IMR-90 (cell line): ENCODE measurements at regions not wholly inside any gene's neighbourhood (a gene's known extent, or its start where the extent isn't known, plus 50 kb on each side); places are given as distances from the start of the nearest gene placed in this dataset.

Experiments used
- ATAC-seq: fragments of 200-7000 bp; cut with Tn5 transposase; 2 replicates; pipeline ENCODE4 v1.9.1; 2020; ENCODE audit warnings: low read depth, mild to moderate bottlenecking, moderate library complexity
- BruUV-seq: library from RNA; stranded (reverse); fragments of 400-500 nt; replicated peaks from 2 replicates; lab custom pipeline; 2021; lab: Mats Ljungman, UMichigan
- CTCF ChIA-PET: fragments of 300-600 bp; formaldehyde crosslinking; extraction: SDS; loops from one replicate; lab custom pipeline; 2021; ENCODE audit warnings: antibody characterized with exemption; lab: Yijun Ruan, JAX
- POLR2A ChIA-PET: fragments of 300-600 bp; sonication (Branson Sonifier 250); formaldehyde crosslinking; loops from one replicate; lab custom pipeline; 2022; ENCODE audit warnings: antibody characterized with exemption; ENCODE audit not compliant: unreplicated experiment; lab: Charles Lee
- DNase-seq: peaks from one replicate; pipeline ENCODE4 v3.0.0; 2013
- H2AFZ ChIP-seq: replicated peaks from 2 replicates; pipeline ENCODE3; 2013; ENCODE audit warnings: low read length, mild to moderate bottlenecking; ENCODE audit not compliant: poor library complexity
- H2AK5ac ChIP-seq: 2 replicates; pipeline ENCODE4 v1.6.1; 2013; ENCODE audit warnings: low read depth, low read length, inconsistent platforms
- H2AK9ac ChIP-seq: replicated peaks from 2 replicates; pipeline ENCODE3; 2013; ENCODE audit warnings: mild to moderate bottlenecking, low read depth, low read length, moderate library complexity; ENCODE audit not compliant: poor library complexity
- H2BK120ac ChIP-seq: 2 replicates; pipeline ENCODE4 v1.6.1; 2013; ENCODE audit warnings: low read depth, low read length, inconsistent platforms
- H2BK15ac ChIP-seq: 3 replicates; pipeline ENCODE4 v1.6.1; 2013; ENCODE audit warnings: low read depth, low read length, inconsistent platforms
- H2BK20ac ChIP-seq: 2 replicates; pipeline ENCODE4 v1.6.1; 2013; ENCODE audit warnings: low read depth, mild to moderate bottlenecking, inconsistent platforms, low read length, moderate library complexity
- H2BK5ac ChIP-seq: 2 replicates; pipeline ENCODE4 v1.6.1; 2013; ENCODE audit warnings: mild to moderate bottlenecking, low read depth, low read length, inconsistent platforms; ENCODE audit not compliant: poor library complexity, severe bottlenecking
- H3K14ac ChIP-seq: replicated peaks from 2 replicates; pipeline ENCODE4 v1.6.1; 2013; ENCODE audit warnings: low read depth, low read length, inconsistent platforms
- H3K18ac ChIP-seq: 2 replicates; pipeline ENCODE4 v1.6.1; 2013; ENCODE audit warnings: low read depth, low read length, control low read depth
- H3K23ac ChIP-seq: 2 replicates; pipeline ENCODE4 v1.6.1; 2013; ENCODE audit warnings: low read depth, low read length, inconsistent platforms
- H3K27ac ChIP-seq: 2 replicates; pipeline ENCODE4 v1.5.1; 2013; ENCODE audit warnings: mild to moderate bottlenecking, control low read depth, low read length; ENCODE audit not compliant: insufficient read depth
- H3K27me3 ChIP-seq: 2 replicates; pipeline ENCODE4 v1.6.1; 2013; ENCODE audit warnings: low read length; ENCODE audit not compliant: control insufficient read depth, insufficient read depth
- H3K36me3 ChIP-seq: 2 replicates; pipeline ENCODE4 v1.6.1; 2013; ENCODE audit warnings: low read length, mixed read lengths; ENCODE audit not compliant: control insufficient read depth, insufficient read depth
- H3K4ac ChIP-seq: 2 replicates; pipeline ENCODE4 v1.6.1; 2013; ENCODE audit warnings: low read depth, low read length, inconsistent platforms
- H3K4me1 ChIP-seq: 2 replicates; pipeline ENCODE4 v1.6.1; 2013; ENCODE audit warnings: low read length, mixed read lengths; ENCODE audit not compliant: control insufficient read depth, insufficient read depth
- H3K4me2 ChIP-seq: 2 replicates; pipeline ENCODE4 v1.6.1; 2013; ENCODE audit warnings: low read depth, mild to moderate bottlenecking, control low read depth, low read length, moderate library complexity
- H3K4me3 ChIP-seq: 2 replicates; pipeline ENCODE4 v1.5.1; 2013; ENCODE audit warnings: low read depth, mild to moderate bottlenecking, control low read depth, low read length, moderate library complexity; ENCODE audit not compliant: insufficient read depth
- H3K56ac ChIP-seq: 2 replicates; pipeline ENCODE4 v1.6.1; 2013; ENCODE audit warnings: low read length, inconsistent platforms; ENCODE audit not compliant: insufficient read depth; ENCODE audit errors: extremely low read depth
- H3K79me1 ChIP-seq, 2 experiments: 2 replicates each; pipeline ENCODE4 v1.6.1; 2013; ENCODE audit warnings: low read length in 2 of 2, inconsistent platforms in 1 of 2, low read depth in 1 of 2
- H3K9ac ChIP-seq: 2 replicates; pipeline ENCODE4 v1.6.1; 2013; ENCODE audit warnings: low read depth, low read length, control low read depth
- H3K9me1 ChIP-seq: 2 replicates; pipeline ENCODE4 v1.6.1; 2013; ENCODE audit warnings: low read length, inconsistent platforms; ENCODE audit not compliant: insufficient read depth
- H3K9me3 ChIP-seq: 2 replicates; pipeline ENCODE4 v1.6.1; 2013; ENCODE audit warnings: low read length; ENCODE audit not compliant: control insufficient read depth, insufficient read depth
- H4K20me1 ChIP-seq: 2 replicates; pipeline ENCODE4 v1.6.1; 2013; ENCODE audit warnings: low read length, inconsistent platforms; ENCODE audit not compliant: insufficient read depth
- H4K5ac ChIP-seq: 2 replicates; pipeline ENCODE4 v1.6.1; 2013; ENCODE audit warnings: mild to moderate bottlenecking, low read depth, low read length, control low read depth
- H4K8ac ChIP-seq, 2 experiments: 2 replicates each; pipeline ENCODE4 v1.6.1; 2013; ENCODE audit warnings: low read depth in 2 of 2, low read length in 2 of 2, control low read depth in 1 of 2, inconsistent platforms in 1 of 2
- H4K91ac ChIP-seq: 2 replicates; pipeline ENCODE4 v1.6.1; 2013; ENCODE audit warnings: low read depth, low read length, inconsistent platforms; ENCODE audit not compliant: insufficient read depth
- BHLHE40 ChIP-seq: fragments of 150-350 bp; IDR thresholded peaks from 2 replicates; pipeline ENCODE4 v1.6.1; 2016; ENCODE audit warnings: mild to moderate bottlenecking, low read depth, low read length
- CEBPB ChIP-seq: IDR thresholded peaks from 2 replicates; pipeline ENCODE4 v1.6.1; 2012; ENCODE audit warnings: low read depth, low read length, improper control_type of control experiment
- CHD1 ChIP-seq: IDR thresholded peaks from 2 replicates; pipeline ENCODE4 v1.6.1; 2012; ENCODE audit warnings: low read depth, low read length, improper control_type of control experiment
- CTCF ChIP-seq: conservative IDR thresholded peaks from 2 replicates; pipeline ENCODE4 v1.5.1; 2012; ENCODE audit warnings: mild to moderate bottlenecking, low read depth, low read length, improper control_type of control experiment
- ELK1 ChIP-seq: fragments of 150-350 bp; IDR thresholded peaks from 2 replicates; pipeline ENCODE4 v1.6.1; 2016; ENCODE audit warnings: low read depth, mild to moderate bottlenecking, low read length, moderate library complexity, borderline replicate concordance
- FOS ChIP-seq: fragments of 150-350 bp; IDR thresholded peaks from 2 replicates; pipeline ENCODE4 v1.6.1; 2016; ENCODE audit warnings: low read depth, low read length
- MAFK ChIP-seq: IDR thresholded peaks from 2 replicates; pipeline ENCODE4 v1.6.1; 2012; ENCODE audit warnings: low read depth, low read length, improper control_type of control experiment
- MAZ ChIP-seq: IDR thresholded peaks from 2 replicates; pipeline ENCODE4 v1.6.1; 2012; ENCODE audit warnings: low read depth, mild to moderate bottlenecking, low read length, improper control_type of control experiment, moderate library complexity, borderline replicate concordance
- MXI1 ChIP-seq: IDR thresholded peaks from 2 replicates; pipeline ENCODE4 v1.6.1; 2012; ENCODE audit warnings: low read depth, mild to moderate bottlenecking, low read length, moderate library complexity, borderline replicate concordance
- NFE2L2 ChIP-seq: fragments of 150-350 bp; IDR thresholded peaks from 2 replicates; pipeline ENCODE4 v1.6.1; 2016; ENCODE audit warnings: low read depth, mild to moderate bottlenecking, low read length
- POLR2A ChIP-seq: IDR thresholded peaks from 2 replicates; pipeline ENCODE4 v1.6.1; 2012; ENCODE audit warnings: mild to moderate bottlenecking, low read depth, low read length
- RAD21 ChIP-seq: IDR thresholded peaks from 2 replicates; pipeline ENCODE4 v1.6.1; 2012; ENCODE audit warnings: low read length, improper control_type of control experiment
- RCOR1 ChIP-seq: IDR thresholded peaks from 2 replicates; pipeline ENCODE4 v1.6.1; 2012; ENCODE audit warnings: mild to moderate bottlenecking, low read length, improper control_type of control experiment; ENCODE audit not compliant: insufficient replicate concordance
- RFX5 ChIP-seq: IDR thresholded peaks from 2 replicates; pipeline ENCODE4 v1.8.0; 2012; ENCODE audit warnings: low read depth, mild to moderate bottlenecking, low read length, moderate library complexity
- SMC3 ChIP-seq: fragments of 150-350 bp; IDR thresholded peaks from 2 replicates; pipeline ENCODE4 v1.6.1; 2016; ENCODE audit warnings: low read depth, mild to moderate bottlenecking, antibody characterized with exemption, low read length, moderate library complexity
- USF2 ChIP-seq: fragments of 150-350 bp; IDR thresholded peaks from 2 replicates; pipeline ENCODE4 v1.6.1; 2017; ENCODE audit warnings: mild to moderate bottlenecking, antibody characterized with exemption, low read length, low read depth
- WGBS, 2 experiments: methylation state at CpG; one replicate each; pipeline versions ENCODE4 v1.1.5 to v1.1.7; 2013; ENCODE audit warnings: missing lambda C conversion rate in 2 of 2; ENCODE audit not compliant: insufficient read length in 1 of 2; ENCODE audit errors: extremely low coverage in 2 of 2; 5-methylcytosine and 5-hydroxymethylcytosine counted together
- dilution Hi-C: fragments of 300-500 bp; cut with HindIII; formaldehyde crosslinking; loops from one replicate; pipeline ENCODE4 v1.14.3; 2018; ENCODE audit warnings: low sequenced_read_pairs; ENCODE audit not compliant: unreplicated experiment
- in situ Hi-C: fragments of 300-500 bp; cut with MboI; formaldehyde crosslinking; loops from 3 replicates; pipeline ENCODE4 v1.14.3; 2019; ENCODE audit warnings: low sequenced_read_pairs, inconsistent platforms, mixed read lengths
- intact Hi-C: fragments of 100-400 bp; cut with micrococcal nuclease; formaldehyde crosslinking; loops from 2 replicates; pipeline ENCODE4 v1.10.0; 2022

- no peaks in the 10 kb centered on the region for H3K9me1 ChIP-seq
- intact Hi-C loops, result no loop called here
- TF ChIP-seq USF2 (no peak), MXI1 (no peak), RAD21 (no peak), CHD1 (no peak), BHLHE40 (no peak), MAFK (no peak), SMC3 (no peak), CTCF (no peak), RFX5 (no peak), POLR2A (no peak), FOS (no peak), RCOR1 (no peak), MAZ (no peak), ELK1 (no peak), CEBPB (no peak), NFE2L2 (no peak)
- BruUV-seq, result no TSS peak
- no peak overlapping the region for H2BK15ac ChIP-seq
- H3K18ac ChIP-seq, result no peak overlapping the region
- H2BK5ac ChIP-seq, result no peak overlapping the region
- no peak overlapping the region for H2AK5ac ChIP-seq
- no peak overlapping the region for H3K4me2 ChIP-seq
- H3K27ac ChIP-seq, result no peak overlapping the region
- no peak overlapping the region for H4K91ac ChIP-seq
- H3K4ac ChIP-seq, result no peak overlapping the region
- no peak overlapping the region for H4K8ac ChIP-seq
- H4K20me1 ChIP-seq, result no peaks in the 10 kb centered on the region
- WGBS, 2 experiments, result 80% methylated on average over 2 of the region's 2 CpGs; no CpG with 5 or more reads in 1 of the 2 experiments
- peaks cover 5% of the 10 kb centered on the region; the same call in 1 of the 2 replicates for H3K27me3 ChIP-seq
- dilution Hi-C loops, result no loop called here
- H2BK20ac ChIP-seq, result 0 out of 2 replicates have a peak overlapping the region, but pooled peaks have one; percentile 10
- H2AK9ac ChIP-seq, result no peak overlapping the region
- H3K4me3 ChIP-seq, result no peak overlapping the region
- no peak overlapping the region for H3K14ac ChIP-seq
- H3K9ac ChIP-seq, result no peak overlapping the region
- H4K5ac ChIP-seq, result no peak overlapping the region
- no peak overlapping the region for H2AFZ ChIP-seq
- no peak overlapping the region for H3K56ac ChIP-seq
- DNase-seq, result no peak
- ChIA-PET POLR2A (no interaction called here), CTCF (no interaction called here)
- H3K23ac ChIP-seq, result no peak overlapping the region
- H2BK120ac ChIP-seq, result no peak overlapping the region
- H3K79me1 ChIP-seq, result no peaks in the 10 kb centered on the region
- H3K4me1 ChIP-seq, result no peaks in the 10 kb centered on the region
- in situ Hi-C loops, result no loop called here
- no peaks in the 10 kb centered on the region for H3K9me3 ChIP-seq
- H3K36me3 ChIP-seq, result no peaks in the 10 kb centered on the region
- ATAC-seq, result no peak; the same call in 1 of the 2 replicates
These were observed 349.7 kb upstream of the NRP1 start for GRCh38 chr10:33684211-33684611.
